Adrenal gland (tissue), 9 donors: ENCODE measurements at regions not wholly inside any gene's neighbourhood (a gene's known extent, or its start where the extent isn't known, plus 50 kb on each side); places are given as distances from the start of the nearest gene placed in this dataset.
A peak's percentile ranks its signal among the peaks of the same experiment; 100 is the strongest.

Experiments used
- DNase-seq, 7 donors: peaks; one replicate each; pipeline ENCODE4 v3.0.0-alpha.2; 2019 to 2020
- H3K27ac ChIP-seq, 5 donors: fragments of 200-600 bp; sonication (generic) in 4 of 5; 1 replicate in 3 of 5; 2 replicates in 2 of 5; pipeline versions ENCODE4 v1.5.1 to v1.8.0; 2016 to 2020; ENCODE audit warnings: mild to moderate bottlenecking in 1 of 5
- H3K27me3 ChIP-seq: fragments of 200-600 bp; 2 replicates; pipeline ENCODE4 v1.8.0; 2021
- H3K36me3 ChIP-seq, 2 donors: fragments of 200-600 bp; replicated peaks in 1 of 2; 1 replicate in 1 of 2; 2 replicates in 1 of 2; pipeline versions ENCODE4 v1.5.1 to v1.8.0; 2018 to 2022
- H3K4me1 ChIP-seq, 2 donors: fragments of 200-600 bp; replicated peaks in 1 of 2; 1 replicate in 1 of 2; 2 replicates in 1 of 2; pipeline versions ENCODE4 v1.5.1 to v1.8.0; 2018 to 2021
- H3K4me3 ChIP-seq, 4 donors: fragments of 200-600 bp; sonication (generic) in 3 of 4; one replicate each; pipeline ENCODE4 v1.5.1; 2016 to 2018
- H3K9me3 ChIP-seq, 3 donors: fragments of 200-600 bp; sonication (generic) in 1 of 3; replicated peaks in 1 of 3; 1 replicate in 2 of 3; 2 replicates in 1 of 3; pipeline versions ENCODE4 v1.5.1 to v1.8.0; 2016 to 2021
- POLR2A ChIP-seq, 2 donors: fragments of 450-650 bp; IDR thresholded peaks; one replicate each; pipeline ENCODE4 v1.6.1; 2017; ENCODE audit warnings: antibody characterized with exemption in 2 of 2, mild to moderate bottlenecking in 2 of 2, moderate library complexity in 1 of 2
- WGBS, 4 donors: extraction: QIAGEN DNeasy Blood & Tissue Kit in 2 of 4; methylation state at CpG; one replicate each; pipeline versions ENCODE4 v1.1.5 to v1.1.7; 2013 to 2017; 5-methylcytosine and 5-hydroxymethylcytosine counted together
- intact Hi-C, 2 donors: fragments of 100-400 bp; cut with DNase I; formaldehyde crosslinking; loops; one replicate each; pipeline versions ENCODE4 v1.14.1 to v1.15.0; 2022 to 2023
- TF ChIP-seq, protein P1 (sequence below), 6 experiments: fragments of 450-650 bp in 4 of 6; fragments of 200-600 bp in 2 of 6; sonication (generic) in 1 of 6; IDR thresholded peaks; 1 replicate in 5 of 6; 2 replicates in 1 of 6; pipeline versions ENCODE4 v1.5.1 to v1.8.0; 2016 to 2021; ENCODE audit warnings: antibody characterized with exemption in 6 of 6, mild to moderate bottlenecking in 2 of 6, moderate library complexity in 1 of 6
- donor health status: healthy with polysubstance abuse.
- donor health status: Bipolar disorder and iron deficiency.
- donor health status: DM: yes; HTN: yes; CAD: no.
- donor health status: DM: no; HTN: no; CAD: no.
- donor health status: DM: no; HTN: no; CAD: no.

DNA sequence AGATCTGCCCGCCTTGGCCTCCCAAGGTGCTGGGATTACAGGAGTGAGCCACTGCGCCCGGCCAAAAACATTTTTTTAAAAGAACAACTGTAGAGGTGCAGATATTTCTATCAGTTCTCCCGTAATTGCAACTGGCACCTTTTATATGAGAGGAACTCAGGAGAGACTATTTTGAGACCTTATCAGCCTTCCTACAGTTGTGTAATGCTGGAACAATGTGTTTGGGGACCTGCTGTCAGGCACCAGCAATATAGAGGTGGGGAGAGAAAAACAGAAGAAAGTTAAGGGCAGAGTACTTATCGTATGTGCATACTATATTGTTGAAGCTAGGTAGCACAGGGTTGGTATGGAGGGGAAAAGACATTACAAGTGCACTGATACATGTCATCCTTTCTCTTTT is 343.8 kb upstream of the ANKRD30A start:
- Histone ChIP-seq H3K27me3 (no peaks in the 10 kb centered on the region), H3K4me1 (no peaks in the 10 kb centered on the region), H3K27ac (no peak overlapping the region), H3K4me3 (no peak overlapping the region), H3K36me3 (no peaks in the 10 kb centered on the region), H3K9me3 (no peaks in the 10 kb centered on the region)
- no peak for DNase-seq
- TF ChIP-seq, protein P1, sequence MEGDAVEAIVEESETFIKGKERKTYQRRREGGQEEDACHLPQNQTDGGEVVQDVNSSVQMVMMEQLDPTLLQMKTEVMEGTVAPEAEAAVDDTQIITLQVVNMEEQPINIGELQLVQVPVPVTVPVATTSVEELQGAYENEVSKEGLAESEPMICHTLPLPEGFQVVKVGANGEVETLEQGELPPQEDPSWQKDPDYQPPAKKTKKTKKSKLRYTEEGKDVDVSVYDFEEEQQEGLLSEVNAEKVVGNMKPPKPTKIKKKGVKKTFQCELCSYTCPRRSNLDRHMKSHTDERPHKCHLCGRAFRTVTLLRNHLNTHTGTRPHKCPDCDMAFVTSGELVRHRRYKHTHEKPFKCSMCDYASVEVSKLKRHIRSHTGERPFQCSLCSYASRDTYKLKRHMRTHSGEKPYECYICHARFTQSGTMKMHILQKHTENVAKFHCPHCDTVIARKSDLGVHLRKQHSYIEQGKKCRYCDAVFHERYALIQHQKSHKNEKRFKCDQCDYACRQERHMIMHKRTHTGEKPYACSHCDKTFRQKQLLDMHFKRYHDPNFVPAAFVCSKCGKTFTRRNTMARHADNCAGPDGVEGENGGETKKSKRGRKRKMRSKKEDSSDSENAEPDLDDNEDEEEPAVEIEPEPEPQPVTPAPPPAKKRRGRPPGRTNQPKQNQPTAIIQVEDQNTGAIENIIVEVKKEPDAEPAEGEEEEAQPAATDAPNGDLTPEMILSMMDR (IDR thresholded peaks at IDR 0.05) = no peak
- TF ChIP-seq POLR2A (IDR thresholded peaks at IDR 0.05) = no peak
- intact Hi-C loops = no loop called here
- 59 to 72% (median 64%) methylated on average over 5 of the region's 5 CpGs for WGBS, 4 donors

DNA sequence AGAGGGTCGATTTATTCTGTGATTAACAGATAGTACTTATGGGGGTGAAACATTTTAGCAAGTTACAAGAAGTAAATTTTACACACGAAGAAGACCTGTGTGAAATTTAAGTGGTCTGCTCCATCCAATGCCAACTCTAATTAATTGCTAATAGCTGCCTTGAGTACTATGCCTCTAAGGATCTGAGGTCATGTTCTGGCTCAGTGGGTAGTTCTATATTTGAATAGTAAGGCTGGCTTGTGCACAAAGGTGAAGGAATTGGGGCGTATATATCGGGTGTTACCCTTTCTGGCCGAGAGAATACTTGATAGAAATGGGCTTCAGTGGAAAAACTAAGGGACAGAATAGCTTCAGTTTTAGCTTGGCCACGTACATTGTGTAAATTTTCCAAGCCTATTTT is 345.2 kb upstream of the ANKRD30A start:
- H3K4me3 ChIP-seq = no peak overlapping the region
- no peaks in the 10 kb centered on the region for H3K36me3 ChIP-seq
- WGBS, 4 donors = 66 to 72% (median 72%) methylated on average over 6 of the region's 6 CpGs
- no peaks in the 10 kb centered on the region for H3K9me3 ChIP-seq
- intact Hi-C loops = no loop called here
- no peak for TF ChIP-seq POLR2A (IDR thresholded peaks at IDR 0.05)
- TF ChIP-seq, protein P1 (IDR thresholded peaks at IDR 0.05) = no peak
- no peaks in the 10 kb centered on the region for H3K4me1 ChIP-seq
- no peak for DNase-seq
- H3K27me3 ChIP-seq = no peaks in the 10 kb centered on the region
- no peak overlapping the region for H3K27ac ChIP-seq

DNA sequence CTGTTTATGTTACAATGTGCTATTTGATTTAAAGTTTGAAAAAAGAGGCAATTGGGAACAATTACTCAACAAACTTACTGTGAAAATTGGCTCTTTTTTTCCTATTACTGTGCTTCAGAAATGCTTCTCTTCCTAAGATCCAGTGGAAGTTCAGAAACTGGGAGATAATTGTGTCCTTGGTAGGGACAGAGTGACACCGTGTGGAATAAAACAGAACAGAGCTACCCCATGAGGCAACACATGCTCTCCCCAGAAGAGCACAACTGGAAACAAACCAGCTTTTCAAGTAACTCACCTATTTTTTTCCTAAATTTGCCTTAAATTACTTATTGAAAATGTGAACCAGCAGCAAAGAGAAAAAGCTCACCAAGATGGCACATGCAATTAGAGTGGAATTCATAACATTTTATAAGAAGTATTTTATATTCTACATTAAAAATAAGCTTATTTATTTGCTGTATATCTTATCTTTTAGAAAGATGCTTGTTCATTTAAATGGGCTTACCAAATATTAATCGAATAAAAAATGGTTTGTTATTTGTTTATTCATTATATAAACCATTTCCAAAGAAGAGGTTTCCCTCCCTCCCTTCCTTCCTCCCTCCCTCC is 346.1 kb upstream of the ANKRD30A start:
- no peak overlapping the region for H3K4me3 ChIP-seq
- H3K36me3 ChIP-seq = no peaks in the 10 kb centered on the region
- peak; percentile 21 to 69 (median 31) for DNase-seq
- no peak overlapping the region for H3K27ac ChIP-seq
- no peaks in the 10 kb centered on the region for H3K4me1 ChIP-seq
- WGBS, 4 donors = 2 to 9% (median 5%) methylated on average over 2 of the region's 2 CpGs
- no peaks in the 10 kb centered on the region for H3K9me3 ChIP-seq
- TF ChIP-seq, protein P1 (IDR thresholded peaks at IDR 0.05) = peak; percentile 48 to 87 (median 82)
- TF ChIP-seq POLR2A (IDR thresholded peaks at IDR 0.05) = no peak
- no peaks in the 10 kb centered on the region for H3K27me3 ChIP-seq
- intact Hi-C loops = loop anchor here (5.0 kb wide), 2 partner anchors 1137 to 1142 kb away; partner anchors contain the start of gene FZD8 (in 1 of the 2)

DNA sequence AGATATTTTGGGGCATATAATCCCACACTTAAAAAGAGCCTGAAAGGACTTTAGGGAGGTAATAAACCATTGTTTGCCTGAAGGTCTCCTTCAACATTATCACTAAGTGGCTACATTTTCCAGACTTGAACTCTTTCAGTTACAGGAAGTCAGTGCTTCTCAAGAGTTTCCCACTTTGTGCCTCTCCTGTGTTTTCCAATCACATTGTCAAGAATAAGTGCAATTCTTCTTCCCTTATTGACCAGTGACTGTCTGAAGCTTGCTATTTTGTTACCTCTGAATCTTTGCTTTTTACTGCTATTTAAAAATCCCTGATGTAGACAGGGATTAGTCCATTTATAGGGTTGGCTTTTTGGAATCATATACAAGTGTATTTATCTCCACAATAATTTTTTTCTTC is 346.7 kb upstream of the ANKRD30A start:
- Histone ChIP-seq H3K4me1 (no peaks in the 10 kb centered on the region), H3K36me3 (no peaks in the 10 kb centered on the region), H3K4me3 (no peak overlapping the region), H3K9me3 (no peaks in the 10 kb centered on the region), H3K27ac (no peak overlapping the region), H3K27me3 (no peaks in the 10 kb centered on the region)
- DNase-seq = no peak
- intact Hi-C loops = loop anchor here (5.0 kb wide), 2 partner anchors 1136 to 1141 kb away; partner anchors contain the start of gene FZD8 (in 1 of the 2)
- TF ChIP-seq, protein P1 (IDR thresholded peaks at IDR 0.05) = no peak
- TF ChIP-seq POLR2A (IDR thresholded peaks at IDR 0.05) = no peak
